Ishikawa (cell line): ENCODE measurements at regions not wholly inside any gene's neighbourhood (a gene's known extent, or its start where the extent isn't known, plus 50 kb on each side); places are given as distances from the start of the nearest gene placed in this dataset.
A peak's percentile ranks its signal among the peaks of the same experiment; 100 is the strongest.

Source experiments
- CEBPB ChIP-seq: IDR thresholded peaks from 2 replicates; pipeline ENCODE4 v1.6.1; 2012
- CREB1 ChIP-seq: IDR thresholded peaks from 2 replicates; pipeline ENCODE4 v1.6.1; 2012; ENCODE audit warnings: low read depth
- EGR1 ChIP-seq: IDR thresholded peaks from 2 replicates; pipeline ENCODE4 v1.6.1; 2012
- EP300 ChIP-seq: IDR thresholded peaks from 2 replicates; pipeline ENCODE4 v1.6.1; 2012; ENCODE audit warnings: borderline replicate concordance
- FOXM1 ChIP-seq: IDR thresholded peaks from 2 replicates; pipeline ENCODE4 v1.6.1; 2012; ENCODE audit warnings: low read depth, borderline replicate concordance
- MAX ChIP-seq: IDR thresholded peaks from 2 replicates; pipeline ENCODE4 v1.6.1; 2012
- NFIC ChIP-seq: IDR thresholded peaks from 2 replicates; pipeline ENCODE4 v1.6.1; 2012
- RAD21 ChIP-seq: IDR thresholded peaks from 2 replicates; pipeline ENCODE4 v1.6.1; 2012; ENCODE audit warnings: low read depth
- REST ChIP-seq: IDR thresholded peaks from 2 replicates; pipeline ENCODE4 v1.6.1; 2012; ENCODE audit warnings: low read depth, mild to moderate bottlenecking
- TAF1 ChIP-seq: IDR thresholded peaks from 2 replicates; pipeline ENCODE4 v1.6.1; 2012; ENCODE audit warnings: low read depth, mild to moderate bottlenecking
- TCF12 ChIP-seq: IDR thresholded peaks from 2 replicates; pipeline ENCODE4 v1.6.1; 2012; ENCODE audit warnings: low read depth
- TEAD4 ChIP-seq: IDR thresholded peaks from 2 replicates; pipeline ENCODE4 v1.6.1; 2012
- YY1 ChIP-seq: IDR thresholded peaks from 2 replicates; pipeline ENCODE4 v1.6.1; 2012; ENCODE audit warnings: low read depth
- ZBTB7A ChIP-seq: IDR thresholded peaks from 2 replicates; pipeline ENCODE4 v1.6.1; 2012; ENCODE audit warnings: low read depth
- TF ChIP-seq, protein P1 (sequence below): IDR thresholded peaks from 2 replicates; pipeline ENCODE4 v1.6.1; 2012

GRCh38 chr15:92705764-92706163 is 50.2 kb upstream of the FAM174B start:
- TF ChIP-seq FOXM1 = peak; percentile 77; the same call in 1 of the 2 replicates
- TF ChIP-seq CEBPB = no peak
- no peak for TF ChIP-seq YY1
- peak; percentile 43; the same call in 1 of the 2 replicates for TF ChIP-seq NFIC
- no peak for TF ChIP-seq ZBTB7A
- TF ChIP-seq EGR1 = no peak
- TF ChIP-seq TCF12 = peak; percentile 83
- TF ChIP-seq TEAD4 = peak; percentile 71
- TF ChIP-seq, protein P1, sequence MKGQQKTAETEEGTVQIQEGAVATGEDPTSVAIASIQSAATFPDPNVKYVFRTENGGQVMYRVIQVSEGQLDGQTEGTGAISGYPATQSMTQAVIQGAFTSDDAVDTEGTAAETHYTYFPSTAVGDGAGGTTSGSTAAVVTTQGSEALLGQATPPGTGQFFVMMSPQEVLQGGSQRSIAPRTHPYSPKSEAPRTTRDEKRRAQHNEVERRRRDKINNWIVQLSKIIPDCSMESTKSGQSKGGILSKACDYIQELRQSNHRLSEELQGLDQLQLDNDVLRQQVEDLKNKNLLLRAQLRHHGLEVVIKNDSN = no peak
- peak; percentile 92 for TF ChIP-seq EP300
- TF ChIP-seq RAD21 = no peak
- no peak for TF ChIP-seq REST
- TF ChIP-seq CREB1 = no peak
- no peak for TF ChIP-seq TAF1
- no peak for TF ChIP-seq MAX

- no peak for TF ChIP-seq RAD21
- no peak for TF ChIP-seq NFIC
- TF ChIP-seq EGR1 = no peak
- no peak for TF ChIP-seq CREB1
Observed at GRCh38 chr15:92706201-92706600, 50.6 kb upstream of the FAM174B start.

DNA sequence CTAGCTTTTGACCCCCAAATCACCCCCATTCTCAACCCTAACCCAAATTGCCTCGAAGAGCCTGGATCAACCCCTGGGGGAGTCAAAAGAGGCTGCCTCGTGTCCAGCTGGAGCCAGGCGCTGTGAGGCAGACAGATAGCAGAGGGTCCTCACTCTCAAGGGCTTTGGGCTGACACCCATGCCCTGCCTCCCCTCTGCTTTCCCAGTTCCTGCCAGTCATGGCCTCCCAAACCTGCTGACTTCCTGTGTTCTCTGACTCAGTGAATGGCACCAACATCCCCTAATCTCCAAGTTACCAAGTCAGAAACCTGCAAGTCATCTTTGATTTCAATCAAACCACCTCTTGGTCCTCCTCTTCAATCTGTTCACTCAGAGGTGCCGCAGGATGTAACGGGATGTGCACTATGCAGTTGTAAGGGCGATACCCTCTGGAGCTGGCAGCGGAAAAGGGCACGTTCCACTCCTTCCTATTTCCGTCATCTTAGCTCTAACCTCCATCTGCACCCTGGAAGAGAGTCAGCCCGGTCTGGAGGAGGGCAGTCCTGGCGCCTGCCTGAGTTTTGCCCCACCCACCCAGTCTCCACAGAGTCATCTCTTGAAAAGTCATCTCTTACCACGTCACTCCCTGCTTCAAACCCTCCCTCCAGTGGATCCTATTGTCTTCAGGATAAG is 52.4 kb upstream of the FAM174B start:
- TF ChIP-seq ZBTB7A = no peak
- TF ChIP-seq RAD21 = no peak
- no peak for TF ChIP-seq NFIC
- TF ChIP-seq, protein P1 = no peak
- TF ChIP-seq EP300 = no peak
- TF ChIP-seq TEAD4 = no peak
- TF ChIP-seq CREB1 = no peak
- no peak for TF ChIP-seq YY1
- TF ChIP-seq CEBPB = no peak
- no peak for TF ChIP-seq MAX
- TF ChIP-seq FOXM1 = no peak
- TF ChIP-seq REST = no peak
- no peak for TF ChIP-seq TCF12
- TF ChIP-seq TAF1 = no peak
- no peak for TF ChIP-seq EGR1

- TF ChIP-seq TAF1 (no peak), CEBPB (no peak), CREB1 (no peak), EGR1 (no peak), REST (no peak), MAX (no peak), NFIC (no peak), TCF12 (no peak), RAD21 (no peak), ZBTB7A (no peak), YY1 (no peak)
Observed at GRCh38 chr15:92708635-92709034, 53.1 kb upstream of the FAM174B start.
